ENCODE measurements at regions not wholly inside any gene's neighbourhood (a gene's known extent, or its start where the extent isn't known, plus 50 kb on each side); places are given as distances from the start of the nearest gene placed in this dataset.

- Histone ChIP-seq H3K9ac (ENCODE audit: low read length) (no peak overlapping the region), H2AFZ (ENCODE audit: low read depth, low read length) (no peak overlapping the region), H3K4me1 (ENCODE audit: insufficient read depth, low read length) (no peaks in the 10 kb centered on the region), H3K4me2 (ENCODE audit: low read length) (no peak overlapping the region), H3K79me2 (ENCODE audit: insufficient read depth, low read length) (no peaks in the 10 kb centered on the region), H4K20me1 (ENCODE audit: insufficient read depth, low read length) (no peaks in the 10 kb centered on the region), H3K9me3 (ENCODE audit: insufficient read depth, low read depth, low read length) (no peaks in the 10 kb centered on the region), H3K27me3 (ENCODE audit: insufficient read depth, low read length) (no peaks in the 10 kb centered on the region), H3K36me3 (ENCODE audit: insufficient read depth, low read length) (no peaks in the 10 kb centered on the region), H3K4me3 (ENCODE audit: insufficient read depth, low read depth, low read length) (no peak overlapping the region), H3K27ac (ENCODE audit: low read depth, low read length) (no peak overlapping the region)
- TF ChIP-seq EZH2 (IDR thresholded peaks at IDR 0.05; ENCODE audit: insufficient read depth, low read length) = no peak
- TF ChIP-seq CTCF (IDR thresholded peaks at IDR 0.05; ENCODE audit: insufficient read depth, low read depth, low read length) = no peak
- DNase-seq (ENCODE audit: low read depth) = no peak
- no peaks in the 10 kb centered on the region for H3K9me3 Mint-ChIP-seq (ENCODE audit: unreplicated experiment)
- peak; percentile 17 for FAIRE-seq
- H3K36me3 Mint-ChIP-seq (ENCODE audit: low read depth, unreplicated experiment) = no peaks in the 10 kb centered on the region
- no peak overlapping the region for H3K4me3 Mint-ChIP-seq (ENCODE audit: unreplicated experiment)
- H3K4me1 Mint-ChIP-seq (ENCODE audit: low read depth, unreplicated experiment) = no peaks in the 10 kb centered on the region
- H3K27ac Mint-ChIP-seq (ENCODE audit: unreplicated experiment) = no peak overlapping the region
- peaks cover 2% of the 10 kb centered on the region for H3K27me3 Mint-ChIP-seq (ENCODE audit: low read depth, unreplicated experiment)
Observed at GRCh38 chrX:104392350-104392749, 137.6 kb upstream of the ESX1 start.

- H3K4me1 Mint-ChIP-seq (ENCODE audit: low read depth, unreplicated experiment) = no peaks in the 10 kb centered on the region
- peak; percentile 54 for FAIRE-seq
Observed at GRCh38 chrX:104391906-104392305, 137.2 kb upstream of the ESX1 start.

GRCh38 chrX:104376937-104377336 lies 122.2 kb upstream of the ESX1 start:
- TF ChIP-seq EZH2 (IDR thresholded peaks at IDR 0.05; ENCODE audit: insufficient read depth, low read length) = no peak
- Histone ChIP-seq H3K9me3 (ENCODE audit: insufficient read depth, low read depth, low read length) (no peaks in the 10 kb centered on the region), H3K36me3 (ENCODE audit: insufficient read depth, low read length) (no peaks in the 10 kb centered on the region), H3K27ac (ENCODE audit: low read depth, low read length) (no peak overlapping the region), H3K9ac (ENCODE audit: low read length) (no peak overlapping the region), H3K4me1 (ENCODE audit: insufficient read depth, low read length) (no peaks in the 10 kb centered on the region), H3K4me2 (ENCODE audit: low read length) (no peak overlapping the region), H2AFZ (ENCODE audit: low read depth, low read length) (no peak overlapping the region), H4K20me1 (ENCODE audit: insufficient read depth, low read length) (no peaks in the 10 kb centered on the region), H3K79me2 (ENCODE audit: insufficient read depth, low read length) (no peaks in the 10 kb centered on the region), H3K27me3 (ENCODE audit: insufficient read depth, low read length) (no peaks in the 10 kb centered on the region), H3K4me3 (ENCODE audit: insufficient read depth, low read depth, low read length) (no peak overlapping the region)
- FAIRE-seq (peak; percentile 78), DNase-seq (ENCODE audit: low read depth) (no peak)
- no peaks in the 10 kb centered on the region for H3K36me3 Mint-ChIP-seq (ENCODE audit: low read depth, unreplicated experiment)
- H3K4me1 Mint-ChIP-seq (ENCODE audit: low read depth, unreplicated experiment) = no peaks in the 10 kb centered on the region
- peaks cover 3% of the 10 kb centered on the region for H3K9me3 Mint-ChIP-seq (ENCODE audit: unreplicated experiment)
- peaks cover 2% of the 10 kb centered on the region for H3K27me3 Mint-ChIP-seq (ENCODE audit: low read depth, unreplicated experiment)
- H3K4me3 Mint-ChIP-seq (ENCODE audit: unreplicated experiment) = no peak overlapping the region
- no peak overlapping the region for H3K27ac Mint-ChIP-seq (ENCODE audit: unreplicated experiment)

More at GRCh38 chrX:104391906-104392305, 137.2 kb upstream of the ESX1 start:
- Histone ChIP-seq H3K4me3 (ENCODE audit: insufficient read depth, low read depth, low read length) (no peak overlapping the region), H3K9me3 (ENCODE audit: insufficient read depth, low read depth, low read length) (no peaks in the 10 kb centered on the region), H3K4me1 (ENCODE audit: insufficient read depth, low read length) (no peaks in the 10 kb centered on the region), H4K20me1 (ENCODE audit: insufficient read depth, low read length) (no peaks in the 10 kb centered on the region), H3K27ac (ENCODE audit: low read depth, low read length) (no peak overlapping the region), H3K36me3 (ENCODE audit: insufficient read depth, low read length) (no peaks in the 10 kb centered on the region), H3K9ac (ENCODE audit: low read length) (no peak overlapping the region), H3K79me2 (ENCODE audit: insufficient read depth, low read length) (no peaks in the 10 kb centered on the region), H3K4me2 (ENCODE audit: low read length) (no peak overlapping the region), H3K27me3 (ENCODE audit: insufficient read depth, low read length) (no peaks in the 10 kb centered on the region), H2AFZ (ENCODE audit: low read depth, low read length) (no peak overlapping the region)
- Mint-ChIP-seq H3K36me3 (ENCODE audit: low read depth, unreplicated experiment) (no peaks in the 10 kb centered on the region), H3K27me3 (ENCODE audit: low read depth, unreplicated experiment) (peaks cover 2% of the 10 kb centered on the region), H3K4me3 (ENCODE audit: unreplicated experiment) (no peak overlapping the region), H3K27ac (ENCODE audit: unreplicated experiment) (no peak overlapping the region), H3K9me3 (ENCODE audit: unreplicated experiment) (no peaks in the 10 kb centered on the region)
- no peak for DNase-seq (ENCODE audit: low read depth)
- no peak for TF ChIP-seq CTCF (IDR thresholded peaks at IDR 0.05; ENCODE audit: insufficient read depth, low read depth, low read length)
